Astrocyte (in vitro differentiated cells and primary cell): ENCODE measurements at regions not wholly inside any gene's neighbourhood (a gene's known extent, or its start where the extent isn't known, plus 50 kb on each side); places are given as distances from the start of the nearest gene placed in this dataset.

Experiments
- DNase-seq: peaks from one replicate; pipeline ENCODE4 v3.0.0-alpha.2; 2010; ENCODE audit warnings: low read depth
- FAIRE-seq: peaks from 2 replicates; lab custom pipeline; 2011; peaks lifted over from hg19 to GRCh38; lab: Jason Lieb, UNC
- H2AFZ ChIP-seq: 2 replicates; pipeline ENCODE4 v1.6.0; 2012; ENCODE audit warnings: low read depth, low read length, inconsistent platforms
- H3K27ac ChIP-seq: 2 replicates; pipeline ENCODE4 v1.5.1; 2011; ENCODE audit warnings: low read depth, low read length, inconsistent platforms
- H3K27me3 ChIP-seq: 2 replicates; pipeline ENCODE4 v1.6.0; 2011; ENCODE audit warnings: low read length, inconsistent platforms; ENCODE audit not compliant: insufficient read depth
- H3K36me3 ChIP-seq: 2 replicates; pipeline ENCODE4 v1.5.1; 2011; ENCODE audit warnings: low read length, inconsistent platforms; ENCODE audit not compliant: insufficient read depth
- H3K4me1 ChIP-seq: 2 replicates; pipeline ENCODE4 v1.5.1; 2011; ENCODE audit warnings: low read length, inconsistent platforms; ENCODE audit not compliant: insufficient read depth
- H3K4me2 ChIP-seq: 2 replicates; pipeline ENCODE4 v1.6.0; 2012; ENCODE audit warnings: low read length, inconsistent platforms
- H3K4me3 ChIP-seq: 2 replicates; pipeline ENCODE4 v1.5.1; 2011; ENCODE audit warnings: low read depth, mild to moderate bottlenecking, low read length, inconsistent platforms; ENCODE audit not compliant: insufficient read depth
- H3K79me2 ChIP-seq: 2 replicates; pipeline ENCODE4 v1.6.0; 2012; ENCODE audit warnings: mild to moderate bottlenecking, low read length, inconsistent platforms; ENCODE audit not compliant: insufficient read depth
- H3K9ac ChIP-seq: 2 replicates; pipeline ENCODE4 v1.6.0; 2012; ENCODE audit warnings: mild to moderate bottlenecking, low read length, inconsistent platforms
- H3K9me3 ChIP-seq: 2 replicates; pipeline ENCODE4 v1.5.1; 2012; ENCODE audit warnings: low read depth, mild to moderate bottlenecking, low read length, inconsistent platforms; ENCODE audit not compliant: insufficient read depth
- H4K20me1 ChIP-seq: 2 replicates; pipeline ENCODE4 v1.6.0; 2012; ENCODE audit warnings: low read length, inconsistent platforms; ENCODE audit not compliant: insufficient read depth
- H3K27ac Mint-ChIP-seq: one replicate; pipeline ENCODE4 v1.8.0; 2021; ENCODE audit warnings: mild to moderate bottlenecking, mixed read lengths; ENCODE audit not compliant: unreplicated experiment
- H3K27me3 Mint-ChIP-seq: one replicate; pipeline ENCODE4 v1.8.0; 2021; ENCODE audit warnings: low read depth, mixed read lengths; ENCODE audit not compliant: unreplicated experiment
- H3K36me3 Mint-ChIP-seq: one replicate; pipeline ENCODE4 v1.8.0; 2021; ENCODE audit warnings: low read depth, mixed read lengths; ENCODE audit not compliant: unreplicated experiment
- H3K4me1 Mint-ChIP-seq: one replicate; pipeline ENCODE4 v1.8.0; 2021; ENCODE audit warnings: low read depth, mixed read lengths; ENCODE audit not compliant: unreplicated experiment
- H3K4me3 Mint-ChIP-seq: one replicate; pipeline ENCODE4 v1.8.0; 2021; ENCODE audit warnings: mild to moderate bottlenecking, moderate library complexity, mixed read lengths; ENCODE audit not compliant: unreplicated experiment
- H3K9me3 Mint-ChIP-seq: one replicate; pipeline ENCODE4 v1.8.0; 2021; ENCODE audit warnings: mild to moderate bottlenecking, mixed read lengths; ENCODE audit not compliant: unreplicated experiment
- EZH2 ChIP-seq: IDR thresholded peaks from 2 replicates; pipeline ENCODE4 v1.6.1; 2012; ENCODE audit warnings: mild to moderate bottlenecking, low read length, inconsistent platforms; ENCODE audit not compliant: insufficient read depth
- TF ChIP-seq, protein P1 (sequence below): IDR thresholded peaks from 2 replicates; pipeline ENCODE4 v1.5.1; 2011; ENCODE audit warnings: low read depth, mild to moderate bottlenecking, inconsistent platforms, low read length, moderate library complexity; ENCODE audit not compliant: insufficient read depth

DNA sequence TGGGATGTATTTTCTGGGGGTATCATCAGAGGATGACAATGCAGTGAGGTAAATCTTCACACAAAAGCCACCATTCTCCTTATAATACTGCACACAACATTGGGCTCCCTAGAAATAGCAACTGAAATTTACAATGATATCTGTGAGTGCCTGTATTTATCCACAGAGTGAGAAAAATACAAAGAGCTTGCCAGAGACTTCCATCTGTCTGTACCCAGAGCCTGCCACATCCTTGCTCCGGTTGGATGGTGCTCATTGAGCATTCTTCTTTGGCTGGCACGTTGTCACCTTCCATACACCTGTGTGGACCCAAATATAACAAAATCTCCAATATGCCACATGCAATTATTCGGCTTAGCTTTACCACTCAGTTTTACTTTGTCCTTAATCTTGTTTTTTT, 189.5 kb upstream of the UFM1 start:
- Mint-ChIP-seq H3K9me3 (no peaks in the 10 kb centered on the region), H3K36me3 (no peaks in the 10 kb centered on the region), H3K4me1 (no peaks in the 10 kb centered on the region), H3K27me3 (no peaks in the 10 kb centered on the region), H3K27ac (no peak overlapping the region), H3K4me3 (no peak overlapping the region)
- no peaks in the 10 kb centered on the region for H3K36me3 ChIP-seq
- no peaks in the 10 kb centered on the region for H3K79me2 ChIP-seq
- H3K9ac ChIP-seq = no peak overlapping the region
- H3K4me3 ChIP-seq = no peak overlapping the region
- DNase-seq = no peak
- no peak overlapping the region for H3K27ac ChIP-seq
- H3K4me1 ChIP-seq = no peaks in the 10 kb centered on the region
- H3K4me2 ChIP-seq = no peak overlapping the region
- no peak for FAIRE-seq
- no peaks in the 10 kb centered on the region for H4K20me1 ChIP-seq
- no peak overlapping the region for H2AFZ ChIP-seq
- no peaks in the 10 kb centered on the region for H3K27me3 ChIP-seq
- TF ChIP-seq EZH2 = no peak
- TF ChIP-seq, protein P1, sequence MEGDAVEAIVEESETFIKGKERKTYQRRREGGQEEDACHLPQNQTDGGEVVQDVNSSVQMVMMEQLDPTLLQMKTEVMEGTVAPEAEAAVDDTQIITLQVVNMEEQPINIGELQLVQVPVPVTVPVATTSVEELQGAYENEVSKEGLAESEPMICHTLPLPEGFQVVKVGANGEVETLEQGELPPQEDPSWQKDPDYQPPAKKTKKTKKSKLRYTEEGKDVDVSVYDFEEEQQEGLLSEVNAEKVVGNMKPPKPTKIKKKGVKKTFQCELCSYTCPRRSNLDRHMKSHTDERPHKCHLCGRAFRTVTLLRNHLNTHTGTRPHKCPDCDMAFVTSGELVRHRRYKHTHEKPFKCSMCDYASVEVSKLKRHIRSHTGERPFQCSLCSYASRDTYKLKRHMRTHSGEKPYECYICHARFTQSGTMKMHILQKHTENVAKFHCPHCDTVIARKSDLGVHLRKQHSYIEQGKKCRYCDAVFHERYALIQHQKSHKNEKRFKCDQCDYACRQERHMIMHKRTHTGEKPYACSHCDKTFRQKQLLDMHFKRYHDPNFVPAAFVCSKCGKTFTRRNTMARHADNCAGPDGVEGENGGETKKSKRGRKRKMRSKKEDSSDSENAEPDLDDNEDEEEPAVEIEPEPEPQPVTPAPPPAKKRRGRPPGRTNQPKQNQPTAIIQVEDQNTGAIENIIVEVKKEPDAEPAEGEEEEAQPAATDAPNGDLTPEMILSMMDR = no peak
- H3K9me3 ChIP-seq = no peaks in the 10 kb centered on the region

DNA sequence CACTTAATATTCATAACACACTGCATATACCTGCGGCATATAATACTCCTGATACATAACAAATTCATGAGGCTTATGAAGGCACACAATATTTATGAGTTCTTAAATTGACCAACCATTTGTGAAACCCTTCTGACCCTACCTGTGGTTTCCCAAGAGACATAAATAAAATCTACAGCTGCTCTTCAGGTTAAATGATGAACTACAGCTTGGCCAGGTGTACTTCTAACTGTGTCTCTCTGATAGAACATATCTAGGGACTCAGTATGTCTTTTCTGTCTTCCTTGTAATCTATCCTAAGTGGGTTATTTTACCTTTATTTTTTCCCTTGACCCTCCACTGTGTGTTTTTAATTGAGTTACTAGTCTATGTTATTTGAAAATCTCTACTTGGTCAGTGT, 189.9 kb upstream of the UFM1 start:
- H3K9ac ChIP-seq = no peak overlapping the region
- TF ChIP-seq, protein P1 = no peak
- no peak for TF ChIP-seq EZH2
- H3K4me3 Mint-ChIP-seq = no peak overlapping the region
- no peaks in the 10 kb centered on the region for H3K4me1 ChIP-seq
- no peaks in the 10 kb centered on the region for H3K9me3 Mint-ChIP-seq
- no peaks in the 10 kb centered on the region for H3K4me1 Mint-ChIP-seq
- H3K27me3 ChIP-seq = no peaks in the 10 kb centered on the region
- no peak overlapping the region for H3K4me2 ChIP-seq
- no peak overlapping the region for H3K27ac ChIP-seq
- FAIRE-seq (no peak), DNase-seq (no peak)
- no peak overlapping the region for H2AFZ ChIP-seq
- no peaks in the 10 kb centered on the region for H3K27me3 Mint-ChIP-seq
- no peaks in the 10 kb centered on the region for H3K9me3 ChIP-seq
- no peak overlapping the region for H3K4me3 ChIP-seq
- H4K20me1 ChIP-seq = no peaks in the 10 kb centered on the region
- no peaks in the 10 kb centered on the region for H3K79me2 ChIP-seq
- H3K36me3 ChIP-seq = no peaks in the 10 kb centered on the region
- no peak overlapping the region for H3K27ac Mint-ChIP-seq
- H3K36me3 Mint-ChIP-seq = no peaks in the 10 kb centered on the region

DNA sequence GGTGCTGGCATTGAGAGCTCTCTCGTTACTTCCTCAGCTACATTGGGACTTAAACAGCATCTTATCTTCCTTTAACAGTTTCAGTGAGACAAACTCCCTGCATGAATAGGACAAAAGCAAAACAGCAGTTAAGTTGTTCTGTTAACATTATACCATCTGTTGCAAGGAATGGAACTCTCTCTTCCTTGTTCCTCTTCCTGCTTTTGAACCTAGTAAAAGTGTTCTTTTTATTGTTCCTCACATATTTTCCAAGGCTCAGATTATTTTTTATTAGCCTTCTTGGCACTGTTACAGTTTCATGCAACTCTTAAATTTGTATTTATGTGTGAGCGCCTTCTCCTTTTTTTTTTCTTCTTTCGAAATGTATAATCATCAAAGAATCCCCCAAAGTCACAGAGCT, 202.6 kb upstream of the UFM1 start:
- no peak for DNase-seq
- Histone ChIP-seq H3K27ac (no peak overlapping the region), H3K79me2 (no peaks in the 10 kb centered on the region), H3K9ac (no peak overlapping the region), H3K9me3 (no peaks in the 10 kb centered on the region), H4K20me1 (no peaks in the 10 kb centered on the region), H3K4me2 (no peak overlapping the region), H3K4me3 (no peak overlapping the region), H3K27me3 (no peaks in the 10 kb centered on the region), H3K4me1 (no peaks in the 10 kb centered on the region), H2AFZ (no peak overlapping the region), H3K36me3 (no peaks in the 10 kb centered on the region)
- H3K9me3 Mint-ChIP-seq = no peaks in the 10 kb centered on the region
- H3K4me3 Mint-ChIP-seq = no peak overlapping the region
- H3K36me3 Mint-ChIP-seq = no peaks in the 10 kb centered on the region
- FAIRE-seq = no peak
- no peak for TF ChIP-seq EZH2
- TF ChIP-seq, protein P1 = no peak
- H3K4me1 Mint-ChIP-seq = no peaks in the 10 kb centered on the region
- H3K27ac Mint-ChIP-seq = no peak overlapping the region
- no peaks in the 10 kb centered on the region for H3K27me3 Mint-ChIP-seq
